Uterus (tissue), 3 donors: ENCODE measurements at regions not wholly inside any gene's neighbourhood (a gene's known extent, or its start where the extent isn't known, plus 50 kb on each side); places are given as distances from the start of the nearest gene placed in this dataset.

ENCODE experiments used
- DNase-seq, 2 donors: peaks; one replicate each; pipeline ENCODE4 v3.0.0-alpha.2; 2019 to 2020
- H3K27ac ChIP-seq, 2 donors: fragments of 200-600 bp; sonication (generic); 1 replicate in 1 of 2; 2 replicates in 1 of 2; pipeline ENCODE4 v1.5.1; 2016 to 2018
- H3K27me3 ChIP-seq, 2 donors: fragments of 200-600 bp; sonication (generic); one replicate each; pipeline ENCODE4 v1.5.1; 2018 to 2019; ENCODE audit warnings: control low read depth in 1 of 2
- H3K36me3 ChIP-seq, 2 donors: fragments of 200-600 bp; sonication (generic); one replicate each; pipeline ENCODE4 v1.5.1; 2019; ENCODE audit warnings: control low read depth in 1 of 2
- H3K4me1 ChIP-seq, 2 donors: fragments of 200-600 bp; sonication (generic); one replicate each; pipeline ENCODE4 v1.5.1; 2018 to 2019; ENCODE audit warnings: control low read depth in 1 of 2
- H3K4me3 ChIP-seq, 2 donors: fragments of 200-600 bp; sonication (generic); 1 replicate in 1 of 2; 2 replicates in 1 of 2; pipeline ENCODE4 v1.5.1; 2018 to 2019; ENCODE audit warnings: mild to moderate bottlenecking in 1 of 2
- H3K9me3 ChIP-seq, 2 donors: fragments of 200-600 bp; sonication (generic); one replicate each; pipeline ENCODE4 v1.5.1; 2019; ENCODE audit warnings: control low read depth in 1 of 2
- POLR2A ChIP-seq, 2 donors: fragments of 450-650 bp; IDR thresholded peaks; one replicate each; pipeline ENCODE4 v1.6.1; 2016; ENCODE audit warnings: antibody characterized with exemption in 2 of 2, mild to moderate bottlenecking in 1 of 2, moderate library complexity in 1 of 2
- intact Hi-C: fragments of 100-400 bp; cut with DNase I; formaldehyde crosslinking; loops from one replicate; pipeline ENCODE4 v1.15.1; 2023; ENCODE audit warnings: low total_unique reads
- TF ChIP-seq, protein P1 (sequence below), 4 experiments: fragments of 200-600 bp in 2 of 4; fragments of 450-650 bp in 2 of 4; sonication (generic) in 2 of 4; IDR thresholded peaks; one replicate each; pipeline ENCODE4 v1.5.1; 2016 to 2019; ENCODE audit warnings: antibody characterized with exemption in 4 of 4, mild to moderate bottlenecking in 2 of 4, moderate library complexity in 1 of 4
- donor health status: DM: yes; HTN: yes; CAD: no.

DNA sequence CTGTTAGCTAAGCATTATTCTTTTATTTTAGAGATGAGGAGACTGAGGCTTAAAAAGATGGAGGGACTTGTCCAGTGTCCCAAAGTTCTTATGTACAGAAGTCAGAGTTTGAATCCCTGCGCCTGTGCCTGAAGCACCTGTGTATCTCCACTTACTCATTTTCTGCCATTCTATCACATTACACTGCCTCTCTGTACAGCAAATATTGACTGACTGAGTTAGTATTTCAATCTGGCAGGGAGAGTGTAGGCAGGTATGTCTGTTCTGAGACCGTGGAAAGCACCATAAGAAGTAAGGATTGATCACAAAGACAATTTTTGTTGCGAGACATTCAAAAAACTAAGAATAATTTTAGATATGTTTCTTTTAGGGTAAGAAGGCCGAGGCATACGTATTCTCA lies 162.7 kb downstream of the KITLG start:
- no peaks in the 10 kb centered on the region for H3K9me3 ChIP-seq
- no peaks in the 10 kb centered on the region for H3K4me1 ChIP-seq
- H3K4me3 ChIP-seq: no peak overlapping the region
- H3K36me3 ChIP-seq: no peaks in the 10 kb centered on the region
- no peak overlapping the region for H3K27ac ChIP-seq
- no peak for TF ChIP-seq POLR2A (IDR thresholded peaks at IDR 0.05)
- TF ChIP-seq, protein P1, sequence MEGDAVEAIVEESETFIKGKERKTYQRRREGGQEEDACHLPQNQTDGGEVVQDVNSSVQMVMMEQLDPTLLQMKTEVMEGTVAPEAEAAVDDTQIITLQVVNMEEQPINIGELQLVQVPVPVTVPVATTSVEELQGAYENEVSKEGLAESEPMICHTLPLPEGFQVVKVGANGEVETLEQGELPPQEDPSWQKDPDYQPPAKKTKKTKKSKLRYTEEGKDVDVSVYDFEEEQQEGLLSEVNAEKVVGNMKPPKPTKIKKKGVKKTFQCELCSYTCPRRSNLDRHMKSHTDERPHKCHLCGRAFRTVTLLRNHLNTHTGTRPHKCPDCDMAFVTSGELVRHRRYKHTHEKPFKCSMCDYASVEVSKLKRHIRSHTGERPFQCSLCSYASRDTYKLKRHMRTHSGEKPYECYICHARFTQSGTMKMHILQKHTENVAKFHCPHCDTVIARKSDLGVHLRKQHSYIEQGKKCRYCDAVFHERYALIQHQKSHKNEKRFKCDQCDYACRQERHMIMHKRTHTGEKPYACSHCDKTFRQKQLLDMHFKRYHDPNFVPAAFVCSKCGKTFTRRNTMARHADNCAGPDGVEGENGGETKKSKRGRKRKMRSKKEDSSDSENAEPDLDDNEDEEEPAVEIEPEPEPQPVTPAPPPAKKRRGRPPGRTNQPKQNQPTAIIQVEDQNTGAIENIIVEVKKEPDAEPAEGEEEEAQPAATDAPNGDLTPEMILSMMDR (IDR thresholded peaks at IDR 0.05): no peak
- DNase-seq: no peak
- intact Hi-C loops: no loop called here
- H3K27me3 ChIP-seq: no peaks in the 10 kb centered on the region

DNA sequence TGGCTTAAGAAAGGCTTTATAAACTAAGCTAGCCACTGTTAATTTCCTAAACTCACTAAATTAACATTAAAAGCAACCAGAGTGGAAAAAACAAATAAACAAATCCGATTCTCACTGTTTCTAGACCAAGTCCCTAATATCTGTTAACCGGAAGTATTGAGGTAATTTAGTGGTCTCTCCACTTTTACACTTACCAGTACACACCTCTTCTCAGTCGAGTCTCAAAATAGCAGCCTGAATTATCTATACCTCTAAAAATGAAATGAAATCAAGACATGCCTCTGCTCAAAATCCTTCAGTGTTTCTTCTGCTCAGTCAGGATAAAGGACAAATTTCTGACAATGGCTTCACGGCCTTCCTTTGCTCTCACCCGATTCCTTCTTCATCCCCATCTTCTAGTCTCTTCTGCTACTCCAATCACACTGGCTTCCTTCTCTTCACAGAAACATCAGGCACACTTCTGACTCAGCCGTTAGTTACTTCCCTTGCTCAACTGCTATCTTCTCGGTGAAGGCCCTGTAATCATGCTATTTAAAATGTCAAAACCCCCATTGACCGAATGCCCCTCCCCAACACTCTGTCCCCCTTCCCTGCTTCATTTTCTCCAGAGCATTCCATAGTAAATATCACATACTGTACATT lies 161.3 kb downstream of the KITLG start:
- H3K27ac ChIP-seq: no peak overlapping the region
- no peaks in the 10 kb centered on the region for H3K9me3 ChIP-seq
- TF ChIP-seq, protein P1 (IDR thresholded peaks at IDR 0.05): no peak
- TF ChIP-seq POLR2A (IDR thresholded peaks at IDR 0.05): no peak
- intact Hi-C loops: no loop called here
- DNase-seq: no peak
- no peaks in the 10 kb centered on the region for H3K27me3 ChIP-seq
- no peaks in the 10 kb centered on the region for H3K4me1 ChIP-seq
- no peak overlapping the region for H3K4me3 ChIP-seq
- no peaks in the 10 kb centered on the region for H3K36me3 ChIP-seq

DNA sequence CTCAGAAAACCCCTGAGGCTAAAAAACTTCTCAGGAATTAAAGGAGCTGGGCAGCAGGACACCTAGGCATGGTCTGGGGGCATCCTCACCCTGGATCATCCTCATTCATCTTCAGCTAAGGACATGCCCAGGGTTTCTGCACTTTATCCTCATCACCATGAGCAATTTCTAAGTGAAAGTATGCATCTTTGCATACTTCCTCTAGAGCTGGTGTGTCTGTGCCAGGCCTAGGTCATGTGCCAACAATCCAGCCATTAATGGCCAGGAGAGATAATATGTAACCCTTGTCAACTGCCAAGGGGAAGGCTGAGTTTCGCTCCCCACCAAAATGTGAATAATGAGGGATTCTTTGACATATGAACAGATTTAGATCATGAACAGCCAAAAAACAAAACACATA lies 160.5 kb downstream of the KITLG start:
- no peak for DNase-seq
- Histone ChIP-seq H3K4me3 (no peak overlapping the region), H3K27ac (no peak overlapping the region), H3K4me1 (no peaks in the 10 kb centered on the region), H3K36me3 (no peaks in the 10 kb centered on the region), H3K27me3 (no peaks in the 10 kb centered on the region), H3K9me3 (no peaks in the 10 kb centered on the region)
- no peak for TF ChIP-seq POLR2A (IDR thresholded peaks at IDR 0.05)
- TF ChIP-seq, protein P1 (IDR thresholded peaks at IDR 0.05): no peak
- intact Hi-C loops: no loop called here

DNA sequence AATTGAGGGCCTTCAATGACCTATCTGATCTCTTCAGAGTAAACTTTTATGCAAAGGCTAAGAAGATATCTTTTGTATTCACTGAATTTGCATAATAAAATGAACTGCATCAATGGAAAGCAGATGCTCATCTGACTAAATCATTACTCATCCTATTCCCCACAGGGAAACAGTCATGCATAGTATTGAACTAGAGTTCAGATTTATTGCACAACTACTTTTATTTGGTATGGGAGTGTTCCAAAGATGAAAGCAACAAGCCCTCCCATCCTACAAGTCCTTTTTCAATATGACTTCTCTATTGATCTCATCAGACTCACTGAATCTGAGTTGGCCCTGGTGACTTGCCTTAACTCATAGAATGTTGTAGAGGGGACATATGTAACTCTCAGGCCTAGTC lies 159.8 kb downstream of the KITLG start:
- Histone ChIP-seq H3K4me3 (no peak overlapping the region), H3K9me3 (no peaks in the 10 kb centered on the region), H3K4me1 (no peaks in the 10 kb centered on the region), H3K27me3 (no peaks in the 10 kb centered on the region), H3K36me3 (no peaks in the 10 kb centered on the region), H3K27ac (no peak overlapping the region)
- TF ChIP-seq POLR2A (IDR thresholded peaks at IDR 0.05): no peak
- TF ChIP-seq, protein P1 (IDR thresholded peaks at IDR 0.05): no peak
- DNase-seq: no peak
- intact Hi-C loops: no loop called here

DNA sequence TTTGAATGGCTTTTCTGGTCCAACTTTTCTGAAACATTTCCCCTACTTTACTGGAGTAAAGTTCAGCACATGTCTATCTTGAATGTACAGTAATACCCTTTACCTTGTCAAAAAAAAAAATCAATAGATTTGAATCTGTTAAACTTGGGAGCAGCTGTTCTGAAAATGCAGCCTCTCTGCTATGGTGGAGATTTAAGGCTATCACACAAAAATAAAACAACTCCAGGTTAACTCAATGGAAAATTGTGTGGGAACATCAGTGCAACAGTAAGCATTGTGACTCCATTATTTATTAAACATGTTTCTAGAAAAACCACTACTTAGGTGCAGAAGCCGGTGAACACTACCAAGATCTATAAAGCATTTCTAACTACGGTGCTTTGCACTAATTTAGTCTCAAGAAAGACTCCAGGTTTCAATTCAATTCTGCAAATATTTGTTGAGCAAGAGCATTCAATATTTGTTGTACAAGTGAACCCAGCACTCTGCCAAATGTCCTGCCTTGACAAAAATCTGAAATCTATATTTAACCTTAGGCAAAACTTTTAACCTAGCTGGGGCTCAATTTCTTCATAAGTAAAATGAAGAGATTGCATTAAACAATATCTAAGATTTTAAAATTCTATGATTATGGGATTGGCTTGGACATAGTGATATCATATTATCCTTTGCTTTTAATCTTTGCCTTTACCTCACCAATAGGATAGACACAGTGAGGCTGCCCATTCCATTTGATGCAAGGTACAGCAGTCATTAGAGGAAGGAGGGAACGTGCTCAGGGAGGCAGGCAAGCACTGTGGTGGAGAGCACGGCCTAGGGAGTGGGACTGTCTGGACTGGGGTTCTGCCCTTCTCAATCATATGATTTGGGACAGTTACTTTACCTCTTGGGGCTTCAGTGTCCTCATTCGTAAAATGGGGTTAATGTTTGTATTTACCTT lies 155.2 kb downstream of the KITLG start:
- no peaks in the 10 kb centered on the region for H3K36me3 ChIP-seq
- no peak for TF ChIP-seq POLR2A (IDR thresholded peaks at IDR 0.05)
- TF ChIP-seq, protein P1 (IDR thresholded peaks at IDR 0.05): no peak
- H3K4me1 ChIP-seq: no peaks in the 10 kb centered on the region
- no peaks in the 10 kb centered on the region for H3K9me3 ChIP-seq
- DNase-seq: no peak
- intact Hi-C loops: no loop called here
- no peak overlapping the region for H3K4me3 ChIP-seq
- no peak overlapping the region for H3K27ac ChIP-seq
- no peaks in the 10 kb centered on the region for H3K27me3 ChIP-seq
